Embryonic facial prominence (tissue), 1 donor: ENCODE measurements at regions not wholly inside any gene's neighbourhood (a gene's known extent, or its start where the extent isn't known, plus 50 kb on each side); places are given as distances from the start of the nearest gene placed in this dataset.

Experiments
- DNase-seq: peaks from one replicate; pipeline ENCODE4 v3.0.0-alpha.2; 2016; ENCODE audit errors: extremely low spot score

DNA sequence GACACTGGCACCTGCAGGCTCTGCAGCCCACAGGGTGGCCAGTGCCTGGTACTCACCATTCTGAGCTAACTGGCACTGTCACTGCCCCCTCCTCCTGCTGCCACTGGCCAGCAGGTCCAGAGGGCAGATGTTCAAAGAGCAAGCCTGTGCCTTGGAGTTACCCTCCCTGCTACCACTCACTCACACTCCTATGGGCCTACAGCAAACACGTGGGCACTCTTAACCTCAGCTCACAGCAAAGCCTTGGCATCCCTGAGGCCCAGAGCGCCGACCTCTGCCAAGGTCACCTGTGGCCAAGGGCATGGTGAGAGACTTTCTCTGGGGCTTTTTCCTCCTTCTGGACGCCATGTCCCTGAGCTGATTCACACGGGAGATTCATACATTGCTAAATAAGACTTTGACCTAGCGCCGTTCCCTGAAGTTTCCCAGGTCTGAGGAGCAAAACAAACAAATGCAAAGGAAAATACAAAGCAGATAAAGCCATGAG lies 270.0 kb upstream of the PPP2R2D start:
- no peak for DNase-seq

GRCh38 chr10:131631619-131632018 lies 269.2 kb upstream of the PPP2R2D start:
- no peak for DNase-seq

GRCh38 chr10:131635564-131636015 lies 265.2 kb upstream of the PPP2R2D start:
- no peak for DNase-seq

- DNase-seq, result no peak
Measured at GRCh38 chr10:131636116-131636515, 264.7 kb upstream of the PPP2R2D start.

- DNase-seq, result no peak
Measured at GRCh38 chr10:131636841-131637724, 263.7 kb upstream of the PPP2R2D start.

DNA sequence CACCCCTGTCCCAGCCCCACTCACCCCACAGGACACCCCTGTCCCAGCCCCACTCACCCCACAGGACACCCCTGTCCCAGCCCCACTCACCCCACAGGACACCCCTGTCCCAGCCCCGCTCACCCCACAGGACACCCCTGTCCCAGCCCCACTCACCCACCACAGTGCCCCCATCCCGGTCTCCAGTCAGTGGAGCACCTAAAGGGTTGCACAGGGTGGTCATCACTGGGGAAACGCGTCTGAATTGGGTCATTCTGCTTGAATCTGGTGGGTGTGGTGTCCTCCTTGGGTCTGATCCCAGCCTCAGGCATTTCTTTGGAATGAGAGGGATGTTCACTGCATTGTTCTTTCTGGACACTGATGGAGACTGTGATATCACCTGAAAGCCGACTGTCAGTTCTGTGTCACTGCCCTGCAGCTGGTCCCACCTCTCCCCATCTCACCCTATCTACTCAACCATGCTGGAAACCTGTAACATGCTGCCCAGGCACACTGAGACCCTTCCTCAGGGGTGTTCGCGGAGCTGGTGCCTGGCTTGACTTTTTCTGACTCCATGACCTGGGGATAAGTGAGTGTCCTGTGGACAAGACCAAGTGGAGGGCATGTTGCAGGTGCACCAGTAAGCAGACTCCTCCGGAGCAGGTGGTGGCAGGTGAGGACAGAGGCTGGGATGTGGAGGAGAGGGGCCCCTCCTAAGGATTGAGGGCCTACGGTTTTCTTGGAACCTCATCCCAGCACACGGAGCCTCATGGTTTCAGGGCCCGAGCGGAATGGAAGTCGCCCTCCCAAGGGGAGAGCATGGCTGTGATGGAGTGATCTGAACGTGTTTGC lies 262.5 kb upstream of the PPP2R2D start:
- DNase-seq, result no peak

- no peak for DNase-seq
Measured at GRCh38 chr10:131638880-131639278, 261.9 kb upstream of the PPP2R2D start.

DNA sequence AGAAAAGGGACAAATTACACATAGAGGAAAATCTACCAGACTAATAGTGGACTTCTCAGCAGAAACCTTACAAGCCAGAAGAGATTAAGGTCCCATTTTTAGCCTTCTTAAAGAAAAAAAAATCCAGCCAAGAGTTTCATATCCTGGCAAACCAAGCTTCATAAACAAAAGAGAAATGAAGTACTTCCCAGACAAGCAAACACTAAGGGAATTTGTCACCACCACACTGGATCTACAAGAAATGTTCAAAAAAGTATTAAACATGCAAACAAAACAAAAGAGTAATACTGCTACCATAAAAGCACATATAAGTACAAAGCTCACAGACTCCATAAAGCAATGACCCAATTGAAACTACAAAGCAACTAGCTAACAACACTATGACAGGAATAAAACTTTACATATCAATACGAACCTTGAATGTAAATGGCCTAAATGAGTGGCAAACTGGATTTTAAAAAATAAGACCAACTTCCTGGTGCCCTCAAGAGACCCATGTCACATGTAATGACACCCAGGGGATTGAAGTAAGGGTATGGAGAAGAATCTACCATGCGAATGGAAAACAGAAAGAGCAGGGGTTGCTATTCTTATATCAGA lies 260.7 kb upstream of the PPP2R2D start:
- no peak for DNase-seq

DNA sequence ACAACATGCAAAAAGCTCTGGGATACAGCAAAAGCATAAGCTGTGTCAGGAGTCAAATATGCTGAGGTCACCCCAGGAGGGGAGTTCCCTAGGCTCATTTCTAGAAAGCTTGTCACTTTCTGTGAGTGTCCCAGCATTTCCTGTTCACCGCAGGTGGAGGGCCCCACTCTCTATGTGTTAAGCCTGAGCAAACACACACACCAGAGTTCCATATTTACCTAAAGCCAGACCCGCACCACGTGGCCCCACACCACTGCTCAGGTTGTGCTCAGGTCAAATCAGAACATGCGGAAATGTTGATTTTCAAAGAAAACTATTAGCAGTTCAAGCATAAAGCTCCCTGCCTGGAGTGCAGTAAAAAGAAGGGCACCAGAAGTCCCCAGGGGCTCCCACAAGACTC lies 259.6 kb upstream of the PPP2R2D start:
- DNase-seq, result no peak

DNA sequence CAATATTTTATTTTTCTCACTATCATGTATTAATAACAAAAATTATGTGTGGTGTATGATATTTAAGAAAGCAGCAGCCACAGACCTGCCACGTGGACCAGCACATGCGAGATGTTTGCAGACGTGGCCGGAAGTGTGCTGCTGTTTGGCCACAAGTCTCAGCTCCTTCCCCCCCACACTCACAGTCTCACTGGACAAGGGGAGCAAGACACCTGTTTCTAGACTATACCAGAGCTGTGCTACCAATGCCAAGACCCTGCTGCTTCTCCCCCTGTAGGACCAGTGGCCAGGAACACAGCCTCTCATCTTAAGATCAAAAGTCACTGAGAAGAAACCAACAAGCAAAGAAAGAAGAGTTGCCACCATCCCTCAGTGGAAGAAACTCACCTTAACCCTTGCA lies 258.9 kb upstream of the PPP2R2D start:
- no peak for DNase-seq

- DNase-seq, result no peak
Measured at GRCh38 chr10:131642966-131643365, 257.8 kb upstream of the PPP2R2D start.

DNA sequence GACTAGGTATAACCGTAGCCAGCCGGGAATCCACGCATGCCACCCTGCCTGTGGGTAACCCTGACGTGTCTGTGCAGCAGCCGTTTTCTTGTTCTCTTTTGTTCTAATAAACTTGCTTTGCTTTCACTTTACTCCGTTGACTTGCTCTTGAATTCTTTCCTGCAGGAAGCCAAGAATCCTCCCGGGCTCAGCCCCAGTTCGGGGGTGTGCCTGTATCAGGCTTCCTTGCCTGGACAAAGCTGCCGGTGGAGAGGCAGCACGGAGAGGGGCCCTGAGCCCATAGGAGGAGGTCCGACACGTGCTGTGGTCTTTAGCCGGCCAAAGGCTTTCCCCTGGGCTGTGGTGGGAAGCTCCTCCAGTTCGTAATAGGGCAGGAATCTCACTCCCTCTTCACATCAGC lies 256.5 kb upstream of the PPP2R2D start:
- DNase-seq, result no peak

DNA sequence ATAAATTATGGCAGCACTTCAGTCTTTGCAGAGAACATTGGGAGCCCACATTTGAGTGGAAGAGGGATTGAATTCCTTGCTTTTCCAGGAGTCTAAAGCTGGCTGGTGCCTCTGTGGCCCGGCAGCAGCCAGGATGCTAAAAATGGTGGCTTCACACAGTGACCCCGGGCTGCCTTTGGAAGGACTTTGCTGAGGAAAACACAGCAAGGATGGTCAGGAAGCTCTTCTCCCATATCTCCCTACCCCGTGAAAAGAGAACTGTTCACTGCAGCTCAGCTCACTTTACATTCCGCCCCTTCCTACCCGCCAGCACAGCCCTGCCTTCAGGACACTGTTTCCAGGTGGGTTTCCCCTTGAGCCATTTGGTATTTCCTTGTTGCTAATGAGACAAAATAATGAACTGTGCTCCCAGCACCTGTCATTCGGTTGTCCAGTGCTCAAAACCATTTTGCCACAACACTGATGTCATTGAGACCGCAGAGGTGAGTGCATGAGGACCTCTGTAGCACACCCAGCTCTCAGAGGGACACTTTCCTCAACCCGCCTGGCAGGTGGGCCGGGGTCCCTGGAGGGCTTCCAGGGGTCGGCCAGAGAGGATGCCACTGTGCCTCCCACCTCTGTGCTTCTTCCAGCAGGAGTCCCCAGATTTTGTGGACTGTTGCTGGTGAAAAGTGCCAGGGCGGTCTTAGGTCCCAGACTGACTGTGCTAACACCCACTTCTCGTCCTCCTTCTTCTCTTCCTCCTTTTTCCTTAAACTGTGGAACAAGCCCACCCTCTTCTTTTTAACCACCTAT lies 255.7 kb upstream of the PPP2R2D start:
- no peak for DNase-seq

DNA sequence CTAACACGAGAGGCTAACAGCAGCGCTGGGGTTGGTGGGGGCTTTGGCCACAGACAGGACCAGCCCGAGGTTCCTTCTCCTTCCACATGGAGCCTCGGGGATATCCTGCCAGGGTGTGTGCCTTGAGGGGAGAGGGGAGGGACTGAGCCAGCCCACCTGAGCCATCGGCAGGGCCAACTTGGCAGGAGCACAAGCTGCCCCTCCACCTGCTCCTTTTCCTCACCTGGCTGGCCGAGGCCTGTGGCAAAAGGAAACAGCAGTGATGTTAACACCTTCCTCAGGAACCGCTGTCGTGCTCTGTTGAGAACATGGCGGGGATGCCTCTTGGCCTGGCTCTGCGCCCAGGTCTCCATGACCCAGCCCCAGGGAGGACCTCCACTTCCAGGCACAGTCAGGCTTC lies 255.1 kb upstream of the PPP2R2D start:
- no peak for DNase-seq

DNA sequence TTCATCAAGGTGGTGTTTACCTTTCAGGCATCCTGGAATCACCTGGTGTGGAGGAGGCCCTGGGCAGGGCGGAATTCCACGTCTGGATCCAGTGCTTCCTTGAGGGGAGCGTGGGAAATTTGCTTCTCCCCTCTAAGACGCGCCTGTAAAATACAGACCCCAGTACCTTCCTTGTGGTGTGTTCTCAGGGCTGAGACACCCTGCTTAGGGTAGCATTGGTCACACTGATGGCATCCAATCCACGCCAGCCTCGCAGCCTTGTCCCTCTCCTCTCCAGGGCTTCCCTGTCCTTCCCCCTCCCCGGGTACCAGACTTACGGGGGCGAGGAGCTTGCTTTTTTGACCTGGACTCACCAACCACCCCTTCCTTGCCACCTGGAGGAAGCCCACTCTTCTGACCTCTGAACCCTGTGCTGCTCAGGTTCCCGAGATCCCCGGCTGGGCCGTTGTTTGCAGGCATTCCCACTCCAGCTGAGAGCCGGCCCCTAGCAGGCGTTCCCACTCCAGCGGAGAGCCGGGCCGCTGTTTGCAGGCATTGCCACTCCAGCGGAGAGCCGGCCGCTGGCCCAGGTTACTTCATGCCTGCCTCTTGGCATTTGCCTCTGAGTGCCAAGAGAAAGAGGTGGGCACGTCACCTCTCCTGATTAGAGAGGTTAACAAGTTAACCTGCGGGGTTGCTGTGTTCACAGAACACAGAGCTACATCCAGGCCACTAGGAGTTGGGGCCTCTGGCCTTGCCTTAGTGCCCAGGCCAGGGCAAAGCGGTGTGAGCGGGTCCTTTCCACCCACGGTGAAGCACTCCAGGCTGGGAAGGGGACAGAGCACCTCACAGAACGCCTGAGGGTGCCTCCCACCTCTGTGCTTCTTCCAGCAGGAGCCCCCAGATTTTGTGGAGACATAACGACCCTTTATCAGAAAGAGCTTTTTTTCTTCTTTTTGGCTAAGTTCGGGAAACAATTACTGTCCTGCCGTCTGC lies 254.0 kb upstream of the PPP2R2D start:
- DNase-seq, result no peak

DNA sequence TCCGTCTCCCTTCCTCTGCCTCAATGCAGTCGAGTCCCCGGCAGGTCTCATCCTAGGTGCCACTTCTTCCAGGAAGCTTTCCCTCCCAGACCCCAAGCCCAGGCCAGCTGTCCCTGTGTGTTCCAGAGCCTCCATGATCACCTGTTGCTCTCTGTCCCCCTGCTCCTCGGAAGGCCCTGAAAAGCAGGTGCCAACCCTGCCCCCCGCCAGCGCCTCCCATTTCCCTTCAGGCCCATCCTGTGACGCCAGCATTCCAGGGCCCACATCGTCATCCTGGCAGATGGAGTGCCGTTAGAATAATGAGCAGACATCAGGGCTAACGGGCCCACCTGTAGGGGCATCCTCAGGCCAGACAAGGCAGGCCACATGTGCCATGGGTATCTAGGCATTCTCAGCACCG lies 253.0 kb upstream of the PPP2R2D start:
- DNase-seq, result no peak

GRCh38 chr10:131648386-131649020 lies 252.3 kb upstream of the PPP2R2D start:
- no peak for DNase-seq

DNA sequence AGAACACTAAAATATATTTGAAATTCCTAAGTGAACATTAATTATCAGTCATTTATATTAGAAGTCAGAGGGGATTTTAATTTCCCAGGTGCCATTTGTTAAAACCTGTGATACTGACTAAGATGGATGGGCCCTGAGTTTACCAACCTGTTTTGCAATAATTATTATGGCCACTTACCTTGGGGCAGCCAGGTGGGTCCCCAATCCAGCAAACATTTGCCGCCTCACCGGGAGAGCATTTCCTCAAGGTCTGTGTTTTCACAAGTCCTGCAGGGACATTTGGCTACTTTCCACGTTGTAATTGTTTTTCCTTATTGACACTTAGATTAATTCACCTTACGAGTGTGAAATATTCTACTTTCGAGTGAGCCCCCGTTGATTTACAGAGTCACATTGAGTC lies 251.2 kb upstream of the PPP2R2D start:
- no peak for DNase-seq

- no peak for DNase-seq
Measured at GRCh38 chr10:131650169-131650705, 250.6 kb upstream of the PPP2R2D start.
